HEK293 (cell line): ENCODE measurements at regions not wholly inside any gene's neighbourhood (a gene's known extent, or its start where the extent isn't known, plus 50 kb on each side); places are given as distances from the start of the nearest gene placed in this dataset.

Source experiments
- KLF1 ChIP-seq: fragments of 450-650 bp; formaldehyde crosslinking; IDR thresholded peaks from 2 replicates; pipeline ENCODE4 v1.5.1; 2016; ENCODE audit warnings: missing biosample characterization, missing genetic modification characterization
- OSR2 ChIP-seq: fragments of 450-650 bp; formaldehyde crosslinking; IDR thresholded peaks from 2 replicates; pipeline ENCODE4 v1.5.1; 2016; ENCODE audit warnings: missing biosample characterization, missing genetic modification characterization
- SETDB1 ChIP-seq: IDR thresholded peaks from one replicate; pipeline ENCODE4 v1.6.1; 2017; ENCODE audit warnings: mild to moderate bottlenecking, low read length, moderate library complexity, mixed read lengths; ENCODE audit not compliant: insufficient read length
- ZNF274 ChIP-seq, 2 experiments: fragments of 200-500 bp in 1 of 2; fragments of 450-650 bp in 1 of 2; sonication (Bioruptor generic) in 1 of 2; formaldehyde crosslinking in 1 of 2; IDR thresholded peaks; 2 replicates each; pipeline versions ENCODE4 v1.5.1 to v1.6.1; 2014 to 2016; ENCODE audit warnings: borderline replicate concordance in 1 of 2, inconsistent platforms in 1 of 2, low read length in 1 of 2, missing biosample characterization in 1 of 2, missing genetic modification characterization in 1 of 2
- ZNF292 ChIP-seq: fragments of 450-650 bp; formaldehyde crosslinking; IDR thresholded peaks from 2 replicates; pipeline ENCODE4 v1.5.1; 2016; ENCODE audit warnings: low read depth, missing biosample characterization, missing genetic modification characterization, borderline replicate concordance
- ZNF324 ChIP-seq: fragments of 450-650 bp; formaldehyde crosslinking; IDR thresholded peaks from 2 replicates; pipeline ENCODE4 v1.5.1; 2016; ENCODE audit warnings: missing biosample characterization, missing genetic modification characterization
- TF ChIP-seq, protein P1 (sequence below): fragments of 450-650 bp; formaldehyde crosslinking; IDR thresholded peaks from 2 replicates; pipeline ENCODE4 v1.5.1; 2016; ENCODE audit warnings: missing biosample characterization, missing genetic modification characterization
- TF ChIP-seq, protein P2 (sequence below): fragments of 450-650 bp; formaldehyde crosslinking; IDR thresholded peaks from 2 replicates; pipeline ENCODE4 v1.5.1; 2017; ENCODE audit warnings: missing biosample characterization, missing genetic modification characterization

DNA sequence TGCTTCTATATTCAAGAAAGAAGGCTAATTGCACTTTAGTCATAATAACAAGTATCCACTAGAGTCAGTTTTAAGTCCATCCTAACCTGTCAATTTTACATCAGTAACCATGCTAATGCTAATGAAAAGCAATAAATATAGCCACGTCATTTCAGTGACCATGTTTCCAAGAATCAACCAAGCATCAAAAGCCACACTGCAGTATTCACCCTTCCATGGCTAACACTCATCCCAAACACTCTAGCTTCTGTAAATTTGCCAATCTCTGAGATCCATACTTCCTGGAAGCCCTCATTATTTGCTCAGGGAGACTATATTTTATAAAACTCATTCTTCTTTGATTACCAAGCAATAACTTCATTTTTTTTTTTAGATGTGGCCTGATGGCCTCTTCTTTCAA lies 712.0 kb downstream of the CETN3 start:
- TF ChIP-seq, protein P1, sequence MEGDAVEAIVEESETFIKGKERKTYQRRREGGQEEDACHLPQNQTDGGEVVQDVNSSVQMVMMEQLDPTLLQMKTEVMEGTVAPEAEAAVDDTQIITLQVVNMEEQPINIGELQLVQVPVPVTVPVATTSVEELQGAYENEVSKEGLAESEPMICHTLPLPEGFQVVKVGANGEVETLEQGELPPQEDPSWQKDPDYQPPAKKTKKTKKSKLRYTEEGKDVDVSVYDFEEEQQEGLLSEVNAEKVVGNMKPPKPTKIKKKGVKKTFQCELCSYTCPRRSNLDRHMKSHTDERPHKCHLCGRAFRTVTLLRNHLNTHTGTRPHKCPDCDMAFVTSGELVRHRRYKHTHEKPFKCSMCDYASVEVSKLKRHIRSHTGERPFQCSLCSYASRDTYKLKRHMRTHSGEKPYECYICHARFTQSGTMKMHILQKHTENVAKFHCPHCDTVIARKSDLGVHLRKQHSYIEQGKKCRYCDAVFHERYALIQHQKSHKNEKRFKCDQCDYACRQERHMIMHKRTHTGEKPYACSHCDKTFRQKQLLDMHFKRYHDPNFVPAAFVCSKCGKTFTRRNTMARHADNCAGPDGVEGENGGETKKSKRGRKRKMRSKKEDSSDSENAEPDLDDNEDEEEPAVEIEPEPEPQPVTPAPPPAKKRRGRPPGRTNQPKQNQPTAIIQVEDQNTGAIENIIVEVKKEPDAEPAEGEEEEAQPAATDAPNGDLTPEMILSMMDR, result no peak
- TF ChIP-seq OSR2 (tag by site-specific recombination), result no peak
- no peak for TF ChIP-seq ZNF274 (IDR thresholded peaks at IDR 0.05; ENCODE audit: low read length)
- TF ChIP-seq ZNF274 (tag by site-specific recombination; IDR thresholded peaks at IDR 0.05; ENCODE audit: borderline replicate concordance), result no peak
- no peak for TF ChIP-seq KLF1 (tag by site-specific recombination)
- TF ChIP-seq, protein P2, sequence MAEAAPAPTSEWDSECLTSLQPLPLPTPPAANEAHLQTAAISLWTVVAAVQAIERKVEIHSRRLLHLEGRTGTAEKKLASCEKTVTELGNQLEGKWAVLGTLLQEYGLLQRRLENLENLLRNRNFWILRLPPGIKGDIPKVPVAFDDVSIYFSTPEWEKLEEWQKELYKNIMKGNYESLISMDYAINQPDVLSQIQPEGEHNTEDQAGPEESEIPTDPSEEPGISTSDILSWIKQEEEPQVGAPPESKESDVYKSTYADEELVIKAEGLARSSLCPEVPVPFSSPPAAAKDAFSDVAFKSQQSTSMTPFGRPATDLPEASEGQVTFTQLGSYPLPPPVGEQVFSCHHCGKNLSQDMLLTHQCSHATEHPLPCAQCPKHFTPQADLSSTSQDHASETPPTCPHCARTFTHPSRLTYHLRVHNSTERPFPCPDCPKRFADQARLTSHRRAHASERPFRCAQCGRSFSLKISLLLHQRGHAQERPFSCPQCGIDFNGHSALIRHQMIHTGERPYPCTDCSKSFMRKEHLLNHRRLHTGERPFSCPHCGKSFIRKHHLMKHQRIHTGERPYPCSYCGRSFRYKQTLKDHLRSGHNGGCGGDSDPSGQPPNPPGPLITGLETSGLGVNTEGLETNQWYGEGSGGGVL (tag by site-specific recombination), result no peak
- TF ChIP-seq SETDB1, result no peak
- no peak for TF ChIP-seq ZNF324 (tag by site-specific recombination)
- TF ChIP-seq ZNF292, result no peak
